ENCODE measurements at regions not wholly inside any gene's neighbourhood (a gene's known extent, or its start where the extent isn't known, plus 50 kb on each side); places are given as distances from the start of the nearest gene placed in this dataset.

DNA sequence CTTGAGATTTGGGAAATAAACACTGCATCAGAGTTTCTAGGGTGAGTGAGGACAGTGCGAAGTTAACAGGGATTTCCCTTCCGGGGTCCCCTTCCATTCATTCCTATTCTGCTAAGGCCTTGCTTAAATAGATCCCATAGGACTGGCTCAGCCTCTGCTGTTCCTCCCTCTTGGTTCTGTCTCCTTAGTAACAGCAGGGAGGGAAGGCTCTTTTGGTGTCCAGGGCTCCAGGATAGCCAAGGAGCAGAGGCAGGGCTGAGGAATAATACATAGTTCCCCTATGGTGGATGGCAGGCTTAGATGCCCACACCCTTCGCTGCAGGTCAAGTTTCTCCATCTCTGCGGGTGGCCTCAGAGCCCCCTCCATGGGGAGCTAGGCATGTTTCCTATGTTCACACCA, 591.7 kb downstream of the ACTL7B start (continued):
- TF ChIP-seq, protein P1, sequence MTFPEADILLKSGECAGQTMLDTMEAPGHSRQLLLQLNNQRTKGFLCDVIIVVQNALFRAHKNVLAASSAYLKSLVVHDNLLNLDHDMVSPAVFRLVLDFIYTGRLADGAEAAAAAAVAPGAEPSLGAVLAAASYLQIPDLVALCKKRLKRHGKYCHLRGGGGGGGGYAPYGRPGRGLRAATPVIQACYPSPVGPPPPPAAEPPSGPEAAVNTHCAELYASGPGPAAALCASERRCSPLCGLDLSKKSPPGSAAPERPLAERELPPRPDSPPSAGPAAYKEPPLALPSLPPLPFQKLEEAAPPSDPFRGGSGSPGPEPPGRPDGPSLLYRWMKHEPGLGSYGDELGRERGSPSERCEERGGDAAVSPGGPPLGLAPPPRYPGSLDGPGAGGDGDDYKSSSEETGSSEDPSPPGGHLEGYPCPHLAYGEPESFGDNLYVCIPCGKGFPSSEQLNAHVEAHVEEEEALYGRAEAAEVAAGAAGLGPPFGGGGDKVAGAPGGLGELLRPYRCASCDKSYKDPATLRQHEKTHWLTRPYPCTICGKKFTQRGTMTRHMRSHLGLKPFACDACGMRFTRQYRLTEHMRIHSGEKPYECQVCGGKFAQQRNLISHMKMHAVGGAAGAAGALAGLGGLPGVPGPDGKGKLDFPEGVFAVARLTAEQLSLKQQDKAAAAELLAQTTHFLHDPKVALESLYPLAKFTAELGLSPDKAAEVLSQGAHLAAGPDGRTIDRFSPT (tag by site-specific recombination; IDR thresholded peaks at IDR 0.05): no peak
- TF ChIP-seq ZNF544 (tag by site-specific recombination; IDR thresholded peaks at IDR 0.05): no peak
- TF ChIP-seq ZNF501 (tag by site-specific recombination; IDR thresholded peaks at IDR 0.05): no peak
- TF ChIP-seq, protein P2, sequence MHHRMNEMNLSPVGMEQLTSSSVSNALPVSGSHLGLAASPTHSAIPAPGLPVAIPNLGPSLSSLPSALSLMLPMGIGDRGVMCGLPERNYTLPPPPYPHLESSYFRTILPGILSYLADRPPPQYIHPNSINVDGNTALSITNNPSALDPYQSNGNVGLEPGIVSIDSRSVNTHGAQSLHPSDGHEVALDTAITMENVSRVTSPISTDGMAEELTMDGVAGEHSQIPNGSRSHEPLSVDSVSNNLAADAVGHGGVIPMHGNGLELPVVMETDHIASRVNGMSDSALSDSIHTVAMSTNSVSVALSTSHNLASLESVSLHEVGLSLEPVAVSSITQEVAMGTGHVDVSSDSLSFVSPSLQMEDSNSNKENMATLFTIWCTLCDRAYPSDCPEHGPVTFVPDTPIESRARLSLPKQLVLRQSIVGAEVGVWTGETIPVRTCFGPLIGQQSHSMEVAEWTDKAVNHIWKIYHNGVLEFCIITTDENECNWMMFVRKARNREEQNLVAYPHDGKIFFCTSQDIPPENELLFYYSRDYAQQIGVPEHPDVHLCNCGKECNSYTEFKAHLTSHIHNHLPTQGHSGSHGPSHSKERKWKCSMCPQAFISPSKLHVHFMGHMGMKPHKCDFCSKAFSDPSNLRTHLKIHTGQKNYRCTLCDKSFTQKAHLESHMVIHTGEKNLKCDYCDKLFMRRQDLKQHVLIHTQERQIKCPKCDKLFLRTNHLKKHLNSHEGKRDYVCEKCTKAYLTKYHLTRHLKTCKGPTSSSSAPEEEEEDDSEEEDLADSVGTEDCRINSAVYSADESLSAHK (tag by site-specific recombination; IDR thresholded peaks at IDR 0.05): no peak
- TF ChIP-seq, protein P3, sequence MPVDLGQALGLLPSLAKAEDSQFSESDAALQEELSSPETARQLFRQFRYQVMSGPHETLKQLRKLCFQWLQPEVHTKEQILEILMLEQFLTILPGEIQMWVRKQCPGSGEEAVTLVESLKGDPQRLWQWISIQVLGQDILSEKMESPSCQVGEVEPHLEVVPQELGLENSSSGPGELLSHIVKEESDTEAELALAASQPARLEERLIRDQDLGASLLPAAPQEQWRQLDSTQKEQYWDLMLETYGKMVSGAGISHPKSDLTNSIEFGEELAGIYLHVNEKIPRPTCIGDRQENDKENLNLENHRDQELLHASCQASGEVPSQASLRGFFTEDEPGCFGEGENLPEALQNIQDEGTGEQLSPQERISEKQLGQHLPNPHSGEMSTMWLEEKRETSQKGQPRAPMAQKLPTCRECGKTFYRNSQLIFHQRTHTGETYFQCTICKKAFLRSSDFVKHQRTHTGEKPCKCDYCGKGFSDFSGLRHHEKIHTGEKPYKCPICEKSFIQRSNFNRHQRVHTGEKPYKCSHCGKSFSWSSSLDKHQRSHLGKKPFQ (tag by site-specific recombination; IDR thresholded peaks at IDR 0.05): no peak
- TF ChIP-seq ZNF266 (tag by site-specific recombination; IDR thresholded peaks at IDR 0.05; ENCODE audit: low read depth): no peak
- no peak for TF ChIP-seq ZNF830 (tag by site-specific recombination; IDR thresholded peaks at IDR 0.05; ENCODE audit: low read depth)
- TF ChIP-seq ZBTB8A (tag by site-specific recombination; IDR thresholded peaks at IDR 0.05): no peak
- TF ChIP-seq ZNF514 (tag by site-specific recombination; IDR thresholded peaks at IDR 0.05): no peak
- TF ChIP-seq, protein P4, sequence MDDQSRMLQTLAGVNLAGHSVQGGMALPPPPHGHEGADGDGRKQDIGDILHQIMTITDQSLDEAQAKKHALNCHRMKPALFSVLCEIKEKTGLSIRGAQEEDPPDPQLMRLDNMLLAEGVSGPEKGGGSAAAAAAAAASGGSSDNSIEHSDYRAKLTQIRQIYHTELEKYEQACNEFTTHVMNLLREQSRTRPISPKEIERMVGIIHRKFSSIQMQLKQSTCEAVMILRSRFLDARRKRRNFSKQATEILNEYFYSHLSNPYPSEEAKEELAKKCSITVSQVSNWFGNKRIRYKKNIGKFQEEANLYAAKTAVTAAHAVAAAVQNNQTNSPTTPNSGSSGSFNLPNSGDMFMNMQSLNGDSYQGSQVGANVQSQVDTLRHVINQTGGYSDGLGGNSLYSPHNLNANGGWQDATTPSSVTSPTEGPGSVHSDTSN (CRISPR knock-in tag; IDR thresholded peaks at IDR 0.05): no peak
- no peak for TF ChIP-seq ZNF416 (tag by site-specific recombination; IDR thresholded peaks at IDR 0.05)
- no peak for TF ChIP-seq YY1 (tag by site-specific recombination; IDR thresholded peaks at IDR 0.05)
- TF ChIP-seq ZNF48 (tag by site-specific recombination; IDR thresholded peaks at IDR 0.05): no peak
- no peak for TF ChIP-seq ZNF600 (tag by site-specific recombination; IDR thresholded peaks at IDR 0.05)

DNA sequence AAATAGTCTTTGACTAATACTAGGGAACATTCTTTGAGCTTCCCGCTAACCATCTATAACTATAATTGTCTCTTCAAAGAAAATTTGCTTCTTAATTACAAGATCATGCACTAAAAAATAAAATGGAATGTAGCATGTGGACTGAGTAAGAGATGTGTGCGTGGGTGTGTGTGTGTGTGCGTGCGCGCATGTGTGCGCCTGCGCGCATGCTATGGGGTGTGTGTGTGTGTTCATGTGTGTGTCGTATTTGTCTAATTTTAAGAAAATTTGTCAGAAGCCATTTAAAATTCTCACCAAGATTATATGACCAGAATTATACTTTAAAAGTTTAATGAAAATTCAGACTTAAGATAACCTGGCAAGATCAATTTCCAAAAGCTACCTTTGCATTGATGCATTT, 593.0 kb downstream of the ACTL7B start:
- Histone ChIP-seq H3K36me3 (ENCODE audit: control insufficient read depth in 2 of 2, insufficient read depth in 1 of 2, low read length in 2 of 2) (no peaks in the 10 kb centered on the region), H3K27ac (ENCODE audit: extremely low read depth, low read depth, low read length) (no peak overlapping the region), H3K9me3 (ENCODE audit: control insufficient read depth, insufficient read depth, low read depth, low read length) (no peaks in the 10 kb centered on the region), H3K4me3 (ENCODE audit: low read depth, low read length) (no peak overlapping the region), H3K4me1 (ENCODE audit: control insufficient read depth, insufficient read depth, low read length) (no peaks in the 10 kb centered on the region)
- POLR2A ChIA-PET: no interaction called here
- TF ChIP-seq ZBTB21 (tag by site-specific recombination; IDR thresholded peaks at IDR 0.05) (no peak), ZNF350 (tag by site-specific recombination; IDR thresholded peaks at IDR 0.05) (no peak), ZNF175 (tag by site-specific recombination; IDR thresholded peaks at IDR 0.05) (no peak), ZNF585B (tag by site-specific recombination; IDR thresholded peaks at IDR 0.05) (no peak)
- TF ChIP-seq, protein P1 (tag by site-specific recombination; IDR thresholded peaks at IDR 0.05): no peak
- TF ChIP-seq, protein P5, sequence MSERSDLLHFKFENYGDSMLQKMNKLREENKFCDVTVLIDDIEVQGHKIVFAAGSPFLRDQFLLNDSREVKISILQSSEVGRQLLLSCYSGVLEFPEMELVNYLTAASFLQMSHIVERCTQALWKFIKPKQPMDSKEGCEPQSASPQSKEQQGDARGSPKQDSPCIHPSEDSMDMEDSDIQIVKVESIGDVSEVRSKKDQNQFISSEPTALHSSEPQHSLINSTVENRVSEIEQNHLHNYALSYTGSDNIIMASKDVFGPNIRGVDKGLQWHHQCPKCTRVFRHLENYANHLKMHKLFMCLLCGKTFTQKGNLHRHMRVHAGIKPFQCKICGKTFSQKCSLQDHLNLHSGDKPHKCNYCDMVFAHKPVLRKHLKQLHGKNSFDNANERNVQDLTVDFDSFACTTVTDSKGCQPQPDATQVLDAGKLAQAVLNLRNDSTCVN (tag by site-specific recombination; optimal IDR thresholded peaks at IDR 0.05): no peak
- TF ChIP-seq, protein P6, sequence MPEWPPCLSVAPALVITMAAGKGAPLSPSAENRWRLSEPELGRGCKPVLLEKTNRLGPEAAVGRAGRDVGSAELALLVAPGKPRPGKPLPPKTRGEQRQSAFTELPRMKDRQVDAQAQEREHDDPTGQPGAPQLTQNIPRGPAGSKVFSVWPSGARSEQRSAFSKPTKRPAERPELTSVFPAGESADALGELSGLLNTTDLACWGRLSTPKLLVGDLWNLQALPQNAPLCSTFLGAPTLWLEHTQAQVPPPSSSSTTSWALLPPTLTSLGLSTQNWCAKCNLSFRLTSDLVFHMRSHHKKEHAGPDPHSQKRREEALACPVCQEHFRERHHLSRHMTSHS (tag by site-specific recombination; IDR thresholded peaks at IDR 0.05): no peak
- CTCF ChIA-PET: interaction anchor here (0.6 to 1.4 kb wide), 3 partner anchors 9 to 410 kb away, joined by 3 to 9 read pairs (median 4); no protein-coding TSS in a partner anchor
